Fibroblast of lung (primary cell): ENCODE measurements at regions not wholly inside any gene's neighbourhood (a gene's known extent, or its start where the extent isn't known, plus 50 kb on each side); places are given as distances from the start of the nearest gene placed in this dataset.

Source experiments
- DNase-seq, 2 donors: peaks; one replicate each; pipeline versions ENCODE4 v3.0.0 to v3.0.0-alpha.2; 2010; ENCODE audit warnings: low read depth in 2 of 2
- H2AFZ ChIP-seq: 2 replicates; pipeline ENCODE4 v1.5.1; 2012; ENCODE audit warnings: low read length, control low read depth, inconsistent platforms
- H3K27ac ChIP-seq: 2 replicates; pipeline ENCODE4 v1.5.1; 2011; ENCODE audit warnings: low read length, control low read depth; ENCODE audit not compliant: insufficient read depth
- H3K27me3 ChIP-seq: 2 replicates; pipeline ENCODE4 v1.5.1; 2011; ENCODE audit warnings: mild to moderate bottlenecking, low read length; ENCODE audit not compliant: control insufficient read depth, insufficient read depth
- H3K36me3 ChIP-seq: 2 replicates; pipeline ENCODE4 v1.5.1; 2011; ENCODE audit warnings: low read length; ENCODE audit not compliant: control insufficient read depth, insufficient read depth
- H3K4me1 ChIP-seq: 2 replicates; pipeline ENCODE4 v1.5.1; 2011; ENCODE audit warnings: low read length; ENCODE audit not compliant: control insufficient read depth, insufficient read depth; ENCODE audit errors: extremely low read depth
- H3K4me2 ChIP-seq: 2 replicates; pipeline ENCODE4 v1.5.1; 2011; ENCODE audit warnings: low read length, control low read depth; ENCODE audit not compliant: insufficient read depth; ENCODE audit errors: extremely low read depth
- H3K4me3 ChIP-seq, 4 experiments: fragments of 200-600 bp in 1 of 4; sonication (generic) in 1 of 4; replicated peaks in 1 of 4; 2 replicates each; pipeline ENCODE4 v1.5.1; 2011 to 2016; ENCODE audit warnings: low read length in 4 of 4, low read depth in 3 of 4, mild to moderate bottlenecking in 3 of 4, control low read depth in 2 of 4, inconsistent platforms in 1 of 4, mixed read lengths in 1 of 4; ENCODE audit not compliant: insufficient read depth in 1 of 4; ENCODE audit errors: control extremely low read depth in 1 of 4
- H3K79me2 ChIP-seq: 2 replicates; pipeline ENCODE4 v1.5.1; 2012; ENCODE audit warnings: mild to moderate bottlenecking, low read length, inconsistent platforms; ENCODE audit not compliant: control insufficient read depth, insufficient read depth
- H3K9ac ChIP-seq: 2 replicates; pipeline ENCODE4 v1.5.1; 2011; ENCODE audit warnings: mild to moderate bottlenecking, low read length, control low read depth; ENCODE audit not compliant: insufficient read depth
- H3K9me3 ChIP-seq: 2 replicates; pipeline ENCODE4 v1.5.1; 2012; ENCODE audit warnings: low read depth, low read length; ENCODE audit not compliant: control insufficient read depth, insufficient read depth
- H4K20me1 ChIP-seq: 2 replicates; pipeline ENCODE4 v1.5.1; 2011; ENCODE audit warnings: low read length; ENCODE audit not compliant: control insufficient read depth, insufficient read depth; ENCODE audit errors: extremely low read depth
- EZH2 ChIP-seq: IDR thresholded peaks from 2 replicates; pipeline ENCODE4 v1.5.1; 2012; ENCODE audit warnings: low read length, control low read depth, mild to moderate bottlenecking; ENCODE audit errors: missing control alignments
- TF ChIP-seq, protein P1 (sequence below), 2 donors: IDR thresholded peaks in 1 of 2; conservative IDR thresholded peaks in 1 of 2; 1 replicate in 1 of 2; 2 replicates in 1 of 2; pipeline ENCODE4 v1.5.1; 2011 to 2012; ENCODE audit warnings: low read length in 2 of 2, control low read depth in 1 of 2, inconsistent platforms in 1 of 2, low read depth in 1 of 2, mild to moderate bottlenecking in 1 of 2

DNA sequence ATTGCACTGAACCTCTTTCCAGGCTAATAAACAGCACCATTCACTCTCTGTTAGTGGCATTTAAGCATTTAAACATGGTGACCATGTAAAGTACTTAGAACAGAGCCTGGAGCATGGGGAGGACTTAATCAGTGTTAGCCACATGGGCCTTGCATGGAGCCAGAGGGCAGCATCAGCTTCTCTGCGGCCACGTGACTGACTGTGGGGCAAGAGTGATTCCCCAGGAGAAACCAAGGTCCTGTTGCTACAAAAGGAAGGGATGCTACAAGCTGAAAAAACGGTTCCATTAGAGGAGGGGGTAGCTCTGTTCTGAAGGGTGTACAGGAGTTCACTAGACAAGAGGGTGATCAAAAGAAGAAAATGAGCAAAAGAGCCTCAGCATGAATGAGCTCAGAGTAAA lies 256.8 kb downstream of the MATN1 start:
- TF ChIP-seq EZH2: no peak
- TF ChIP-seq, protein P1, sequence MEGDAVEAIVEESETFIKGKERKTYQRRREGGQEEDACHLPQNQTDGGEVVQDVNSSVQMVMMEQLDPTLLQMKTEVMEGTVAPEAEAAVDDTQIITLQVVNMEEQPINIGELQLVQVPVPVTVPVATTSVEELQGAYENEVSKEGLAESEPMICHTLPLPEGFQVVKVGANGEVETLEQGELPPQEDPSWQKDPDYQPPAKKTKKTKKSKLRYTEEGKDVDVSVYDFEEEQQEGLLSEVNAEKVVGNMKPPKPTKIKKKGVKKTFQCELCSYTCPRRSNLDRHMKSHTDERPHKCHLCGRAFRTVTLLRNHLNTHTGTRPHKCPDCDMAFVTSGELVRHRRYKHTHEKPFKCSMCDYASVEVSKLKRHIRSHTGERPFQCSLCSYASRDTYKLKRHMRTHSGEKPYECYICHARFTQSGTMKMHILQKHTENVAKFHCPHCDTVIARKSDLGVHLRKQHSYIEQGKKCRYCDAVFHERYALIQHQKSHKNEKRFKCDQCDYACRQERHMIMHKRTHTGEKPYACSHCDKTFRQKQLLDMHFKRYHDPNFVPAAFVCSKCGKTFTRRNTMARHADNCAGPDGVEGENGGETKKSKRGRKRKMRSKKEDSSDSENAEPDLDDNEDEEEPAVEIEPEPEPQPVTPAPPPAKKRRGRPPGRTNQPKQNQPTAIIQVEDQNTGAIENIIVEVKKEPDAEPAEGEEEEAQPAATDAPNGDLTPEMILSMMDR (conservative IDR thresholded peaks at IDR 0.05 in 1 of 2, IDR thresholded peaks at IDR 0.05 in 1 of 2; ENCODE audit: low read depth in 1 of 2, low read length in 2 of 2): no peak
- Histone ChIP-seq H3K27me3 (no peaks in the 10 kb centered on the region), H4K20me1 (no peaks in the 10 kb centered on the region), H3K9ac (no peak overlapping the region), H3K4me2 (no peak overlapping the region), H3K79me2 (no peaks in the 10 kb centered on the region), H3K36me3 (no peaks in the 10 kb centered on the region), H3K27ac (no peak overlapping the region), H3K4me1 (no peaks in the 10 kb centered on the region), H2AFZ (no peak overlapping the region), H3K9me3 (no peaks in the 10 kb centered on the region), H3K4me3 (no peak overlapping the region)
- DNase-seq: no peak

- H4K20me1 ChIP-seq: no peaks in the 10 kb centered on the region
- no peak overlapping the region for H3K27ac ChIP-seq
- no peaks in the 10 kb centered on the region for H3K27me3 ChIP-seq
- no peak for DNase-seq
- H3K79me2 ChIP-seq: no peaks in the 10 kb centered on the region
- H3K4me1 ChIP-seq: no peaks in the 10 kb centered on the region
- H3K9me3 ChIP-seq: no peaks in the 10 kb centered on the region
- no peak overlapping the region for H3K4me2 ChIP-seq
- no peaks in the 10 kb centered on the region for H3K36me3 ChIP-seq
- no peak overlapping the region for H2AFZ ChIP-seq
- H3K4me3 ChIP-seq: no peak overlapping the region
- H3K9ac ChIP-seq: no peak overlapping the region
- TF ChIP-seq, protein P1 (conservative IDR thresholded peaks at IDR 0.05 in 1 of 2, IDR thresholded peaks at IDR 0.05 in 1 of 2; ENCODE audit: low read depth in 1 of 2, low read length in 2 of 2): no peak
- TF ChIP-seq EZH2: no peak
Observed at GRCh38 chr1:30466026-30466425, 257.4 kb downstream of the MATN1 start.

GRCh38 chr1:30465096-30465495 lies 258.3 kb downstream of the MATN1 start:
- Histone ChIP-seq H2AFZ (no peak overlapping the region), H3K9ac (no peak overlapping the region), H3K4me1 (no peaks in the 10 kb centered on the region), H3K36me3 (no peaks in the 10 kb centered on the region), H3K27me3 (no peaks in the 10 kb centered on the region), H4K20me1 (no peaks in the 10 kb centered on the region), H3K27ac (no peak overlapping the region), H3K4me3 (no peak overlapping the region), H3K79me2 (no peaks in the 10 kb centered on the region), H3K4me2 (no peak overlapping the region), H3K9me3 (no peaks in the 10 kb centered on the region)
- no peak for DNase-seq
- TF ChIP-seq, protein P1 (conservative IDR thresholded peaks at IDR 0.05 in 1 of 2, IDR thresholded peaks at IDR 0.05 in 1 of 2; ENCODE audit: low read depth in 1 of 2, low read length in 2 of 2): no peak
- TF ChIP-seq EZH2: no peak
